ENCODE measurements at regions not wholly inside any gene's neighbourhood (a gene's known extent, or its start where the extent isn't known, plus 50 kb on each side); places are given as distances from the start of the nearest gene placed in this dataset.

- TF ChIP-seq REST (IDR thresholded peaks at IDR 0.05; ENCODE audit: insufficient read depth in 1 of 2, low read depth in 2 of 2, low read length in 2 of 2) (no peak), POLR2AphosphoS5 (IDR thresholded peaks at IDR 0.05; ENCODE audit: low read depth, low read length) (no peak)
Observed at GRCh38 chr15:96209285-96209735, 121.2 kb upstream of the NR2F2 start.

Measured in PFSK-1 (cell line).